Glomerular endothelial cell (primary cell): ENCODE measurements at regions not wholly inside any gene's neighbourhood (a gene's known extent, or its start where the extent isn't known, plus 50 kb on each side); places are given as distances from the start of the nearest gene placed in this dataset.
"Not testable (repeated sequence)": the region's sequence is repeated elsewhere in the genome, so short reads cannot be mapped to it uniquely, and the experiment has no call there.

Experiments used
- DNase-seq: peaks from one replicate; pipeline ENCODE4 v3.0.0-alpha.2; 2011; ENCODE audit warnings: low read depth, low spot score; ENCODE audit errors: extremely low read depth

- DNase-seq, result no peak
These were observed 60.0 kb upstream of the SERP2 start for GRCh38 chr13:44313674-44314073.

DNA sequence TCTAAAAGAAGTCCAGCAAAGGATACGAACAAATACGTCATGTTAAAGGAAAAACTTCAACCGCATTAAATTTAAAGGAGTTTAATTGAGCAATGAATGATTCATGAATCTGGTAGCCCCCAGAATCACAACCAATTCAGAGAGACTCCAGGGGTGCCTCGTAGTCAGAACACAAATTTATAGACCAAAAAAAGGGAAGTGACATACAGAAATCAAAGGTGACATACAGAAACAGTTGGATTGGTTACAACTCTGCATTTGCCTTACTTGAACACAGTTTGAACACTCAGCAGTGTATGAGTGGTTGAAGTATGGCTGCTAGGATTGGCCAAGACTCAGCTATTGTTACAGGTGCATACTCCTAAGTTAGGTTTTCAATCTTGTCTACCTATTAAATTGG, 59.5 kb upstream of the SERP2 start:
- not testable (repeated sequence) for DNase-seq

- DNase-seq, result no peak
These were observed 55.9 kb upstream of the SERP2 start for GRCh38 chr13:44317752-44318151.

DNA sequence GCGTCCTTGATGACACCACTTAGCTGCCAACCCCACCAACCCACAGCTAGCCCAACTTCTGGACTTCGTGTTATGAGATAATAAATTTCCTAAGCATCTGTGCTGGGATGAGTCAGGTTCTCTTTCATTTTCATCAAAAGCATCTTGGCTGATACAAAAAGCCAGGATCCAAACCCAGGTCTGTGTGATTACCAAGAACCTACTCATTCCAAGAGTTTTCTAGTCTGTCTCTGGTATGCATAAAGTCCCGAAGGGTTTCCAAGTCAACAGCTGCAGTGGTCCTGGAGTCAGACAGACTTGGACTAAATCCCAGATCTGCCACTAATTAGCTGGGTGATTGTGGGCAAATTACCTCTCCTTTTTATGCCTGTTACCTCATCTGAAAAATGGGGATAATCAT, 55.5 kb upstream of the SERP2 start:
- no peak for DNase-seq

DNA sequence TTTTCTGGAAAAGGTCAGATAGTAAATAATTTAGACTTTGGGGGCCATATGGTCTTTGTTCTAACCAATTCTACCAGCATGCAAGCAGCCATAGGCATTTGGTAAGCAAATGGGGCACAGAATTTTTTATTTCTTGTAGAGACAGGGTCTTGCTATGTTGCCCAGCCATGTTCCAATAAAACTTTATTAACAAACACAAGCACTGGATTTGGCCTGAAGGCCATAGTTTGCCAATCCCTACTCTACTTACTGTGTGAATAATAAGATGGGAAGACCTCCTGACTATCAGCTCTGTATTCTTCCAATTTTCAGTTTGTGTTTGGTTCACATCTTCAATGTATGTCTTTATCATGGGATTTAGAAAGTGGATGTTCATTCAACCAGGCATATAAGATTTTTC, 53.0 kb upstream of the SERP2 start:
- no peak for DNase-seq

DNA sequence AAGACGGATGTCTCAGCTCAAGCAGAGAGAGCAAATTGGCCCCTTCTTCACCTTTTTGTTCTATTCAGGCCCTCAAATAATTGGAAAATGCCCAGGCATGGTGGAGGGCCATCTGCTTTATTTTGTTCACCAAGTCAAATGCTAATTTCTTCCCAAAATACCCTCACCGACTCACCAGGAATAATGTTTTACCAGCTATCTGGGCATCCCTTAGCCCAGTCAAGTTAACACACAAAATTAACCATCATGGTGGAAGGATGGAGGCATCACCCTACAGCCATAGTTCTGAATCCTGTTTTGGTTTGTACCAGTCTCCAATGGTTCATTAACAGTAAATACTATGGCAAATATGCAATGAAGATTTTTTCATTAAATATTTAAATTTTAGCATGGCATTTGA, 51.7 kb upstream of the SERP2 start:
- no peak for DNase-seq

DNA sequence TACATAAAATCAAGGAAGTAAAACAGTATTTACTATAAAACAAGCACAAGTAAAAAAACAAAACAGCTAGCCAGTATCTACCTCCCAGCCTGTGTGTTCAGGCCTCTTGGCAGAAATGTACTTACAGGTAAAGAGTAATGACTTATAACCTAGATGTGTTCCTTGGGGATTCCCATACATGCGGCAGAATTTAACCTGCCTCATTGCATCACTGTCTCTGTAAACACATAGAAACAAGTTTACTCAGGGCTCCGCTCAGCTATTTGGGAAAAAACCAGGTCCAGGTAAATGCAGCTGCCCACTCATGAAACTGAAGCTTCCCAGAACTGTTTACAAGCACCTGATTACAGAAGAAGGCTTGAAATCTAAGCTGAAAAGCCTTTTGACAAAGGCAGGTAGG, 50.7 kb upstream of the SERP2 start:
- DNase-seq, result no peak

- no peak for DNase-seq
These were observed 49.9 kb upstream of the SERP2 start for GRCh38 chr13:44323754-44324153.
